MM.1S (cell line): ENCODE measurements at regions not wholly inside any gene's neighbourhood (a gene's known extent, or its start where the extent isn't known, plus 50 kb on each side); places are given as distances from the start of the nearest gene placed in this dataset.

Experiments
- EZH2 ChIP-seq: fragments of 300-600 bp; sonication (generic); optimal IDR thresholded peaks from 2 replicates; pipeline ENCODE3; 2017; ENCODE audit warnings: low read depth, mild to moderate bottlenecking, antibody characterized with exemption, low read length, mixed read lengths
- TF ChIP-seq, protein P1 (sequence below): fragments of 300-600 bp; sonication (generic); IDR thresholded peaks from 2 replicates; pipeline ENCODE4 v1.5.1; 2016; ENCODE audit warnings: antibody characterized with exemption, low read length, mixed read lengths

DNA sequence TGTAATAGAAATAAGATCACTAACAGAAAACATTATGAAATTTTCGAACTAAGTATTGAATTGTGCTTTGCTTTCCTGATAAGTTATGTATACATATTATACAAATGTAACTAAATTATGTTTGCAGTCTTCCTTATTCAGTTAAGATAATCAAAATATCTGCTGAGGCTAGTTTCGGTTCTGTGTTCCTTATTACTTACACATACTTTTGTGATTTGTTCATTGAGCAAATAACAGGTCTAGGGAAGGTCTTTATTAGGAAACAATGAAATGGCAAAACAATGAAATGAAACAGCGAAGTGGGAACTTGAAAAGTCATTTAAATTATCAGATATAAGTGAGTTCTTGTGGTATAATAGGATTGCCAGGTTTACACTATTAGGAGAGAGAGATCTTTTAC, 352.4 kb downstream of the GRIA2 start:
- TF ChIP-seq, protein P1, sequence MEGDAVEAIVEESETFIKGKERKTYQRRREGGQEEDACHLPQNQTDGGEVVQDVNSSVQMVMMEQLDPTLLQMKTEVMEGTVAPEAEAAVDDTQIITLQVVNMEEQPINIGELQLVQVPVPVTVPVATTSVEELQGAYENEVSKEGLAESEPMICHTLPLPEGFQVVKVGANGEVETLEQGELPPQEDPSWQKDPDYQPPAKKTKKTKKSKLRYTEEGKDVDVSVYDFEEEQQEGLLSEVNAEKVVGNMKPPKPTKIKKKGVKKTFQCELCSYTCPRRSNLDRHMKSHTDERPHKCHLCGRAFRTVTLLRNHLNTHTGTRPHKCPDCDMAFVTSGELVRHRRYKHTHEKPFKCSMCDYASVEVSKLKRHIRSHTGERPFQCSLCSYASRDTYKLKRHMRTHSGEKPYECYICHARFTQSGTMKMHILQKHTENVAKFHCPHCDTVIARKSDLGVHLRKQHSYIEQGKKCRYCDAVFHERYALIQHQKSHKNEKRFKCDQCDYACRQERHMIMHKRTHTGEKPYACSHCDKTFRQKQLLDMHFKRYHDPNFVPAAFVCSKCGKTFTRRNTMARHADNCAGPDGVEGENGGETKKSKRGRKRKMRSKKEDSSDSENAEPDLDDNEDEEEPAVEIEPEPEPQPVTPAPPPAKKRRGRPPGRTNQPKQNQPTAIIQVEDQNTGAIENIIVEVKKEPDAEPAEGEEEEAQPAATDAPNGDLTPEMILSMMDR, result no peak
- no peak for TF ChIP-seq EZH2
